GM21447 (cell line): ENCODE measurements at regions not wholly inside any gene's neighbourhood (a gene's known extent, or its start where the extent isn't known, plus 50 kb on each side); places are given as distances from the start of the nearest gene placed in this dataset.
"Not testable (repeated sequence)": the region's sequence is repeated elsewhere in the genome, so short reads cannot be mapped to it uniquely, and the experiment has no call there.

Source experiments
- ATAC-seq: cut with Tn5 transposase; IDR thresholded peaks from one replicate; pipeline ENCODE4 v1.9.1; 2021; ENCODE audit not compliant: unreplicated experiment

DNA sequence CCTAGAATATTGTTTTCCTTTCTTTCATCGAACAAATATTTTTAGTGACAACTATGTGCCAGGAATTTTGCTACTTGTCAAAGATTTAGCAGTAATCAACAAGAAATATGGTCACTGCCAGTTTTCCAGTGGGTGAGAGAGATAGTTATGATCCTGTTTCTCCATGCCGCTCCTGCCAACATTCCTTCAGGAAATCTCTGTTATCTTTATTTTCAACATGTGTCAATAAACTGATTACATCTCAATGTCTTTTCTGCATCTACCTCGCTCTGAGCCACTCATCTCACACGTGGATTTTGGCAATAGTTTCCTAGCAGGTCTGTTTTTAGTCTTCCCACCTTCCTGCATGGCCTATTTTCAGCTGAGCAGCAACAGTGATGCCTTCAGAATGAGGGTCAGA lies 650.0 kb upstream of the STXBP6 start:
- ATAC-seq = no peak

DNA sequence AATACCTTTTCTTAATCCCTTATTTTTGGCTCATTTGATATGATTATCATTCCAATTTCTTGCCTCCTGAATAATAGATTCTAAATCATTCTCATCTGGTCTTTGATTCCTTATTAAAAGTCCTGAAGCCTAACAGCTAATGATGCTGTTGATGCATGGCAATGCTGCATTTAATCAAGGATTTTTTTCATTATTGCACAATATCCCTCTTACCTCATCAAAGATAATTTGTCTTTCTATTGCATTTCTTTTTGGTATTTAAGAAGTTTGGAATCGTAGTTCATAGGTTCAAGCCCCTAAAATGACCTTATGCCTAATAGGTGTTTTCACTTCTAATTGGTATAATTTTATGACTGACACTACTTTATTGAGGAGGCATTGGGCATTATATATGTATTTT lies 648.2 kb upstream of the STXBP6 start:
- no peak for ATAC-seq

DNA sequence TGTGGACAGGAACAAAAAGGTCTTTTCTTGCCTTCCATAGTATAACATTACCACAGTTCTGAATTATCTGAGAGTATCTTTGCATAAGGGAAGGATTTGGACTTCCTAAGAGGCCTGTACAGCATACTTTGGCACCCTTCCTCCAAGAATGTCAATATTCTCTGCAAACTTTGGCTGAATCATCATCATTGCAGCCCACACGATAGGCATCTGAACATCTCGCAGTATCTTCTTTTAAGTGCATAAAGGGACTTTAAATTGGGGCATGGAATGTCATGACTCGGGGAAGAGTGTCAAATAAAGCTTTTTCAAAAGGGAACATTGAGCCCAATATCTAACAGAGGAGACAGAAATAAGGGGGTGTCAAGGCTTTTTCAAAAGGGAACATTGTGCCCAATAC lies 646.2 kb upstream of the STXBP6 start:
- no peak for ATAC-seq

DNA sequence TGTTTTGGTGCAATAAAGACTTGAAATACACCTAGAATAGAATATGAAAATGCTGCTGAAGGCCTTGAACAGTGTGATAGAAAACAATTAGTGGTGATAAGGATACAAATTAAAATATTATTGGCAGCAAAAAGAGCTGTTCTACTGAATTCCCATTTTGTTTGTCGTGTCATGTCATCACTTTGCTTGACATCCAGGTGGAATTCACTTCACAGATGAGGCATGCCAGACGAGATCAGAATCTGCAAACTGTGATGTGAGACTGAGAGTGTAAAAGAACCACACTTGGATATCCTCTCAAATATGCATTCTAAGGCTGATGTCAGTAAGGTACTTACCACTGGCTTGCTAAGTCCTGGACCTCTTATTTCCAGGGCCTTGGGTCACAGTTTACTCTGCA lies 635.1 kb upstream of the STXBP6 start:
- no peak for ATAC-seq

DNA sequence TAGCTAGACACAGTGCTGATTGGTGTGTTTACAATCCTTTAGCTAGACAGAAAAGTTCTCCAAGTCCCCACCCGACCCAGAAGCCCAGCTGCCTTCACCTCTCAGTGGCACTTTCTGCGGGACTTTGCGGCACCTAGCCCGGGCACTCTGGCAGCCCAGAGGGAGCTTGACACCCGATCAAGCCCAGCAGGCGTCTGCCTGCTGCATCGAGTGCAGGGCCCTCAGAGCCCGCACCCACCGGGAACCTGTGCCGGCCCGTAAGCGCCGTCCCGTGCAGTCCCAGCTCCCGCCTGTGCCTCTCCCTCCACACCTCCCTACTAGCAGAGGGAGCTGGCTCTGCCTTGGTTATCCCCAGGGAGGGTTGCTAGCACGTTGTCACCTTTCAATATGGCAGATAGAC lies 631.0 kb upstream of the STXBP6 start:
- ATAC-seq = no peak

DNA sequence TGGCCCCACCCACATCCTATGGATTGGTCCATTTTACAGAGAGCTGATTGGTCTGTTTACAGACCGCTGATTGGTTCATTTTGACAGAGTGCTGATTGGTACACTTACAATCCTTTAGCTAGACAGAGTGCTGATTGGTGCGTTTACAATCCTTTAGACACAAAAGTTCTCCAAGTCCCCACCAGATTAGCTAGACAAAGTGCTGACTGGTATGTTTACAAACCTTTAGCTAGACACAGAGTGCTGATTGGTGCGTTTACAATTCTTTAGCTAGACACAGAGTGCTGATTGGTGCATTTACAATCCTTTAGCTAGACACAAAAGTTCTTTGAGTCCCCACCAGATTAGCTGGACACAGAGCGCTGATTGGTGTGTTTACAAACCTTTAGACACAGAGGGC lies 630.6 kb upstream of the STXBP6 start:
- ATAC-seq = not testable (repeated sequence)

DNA sequence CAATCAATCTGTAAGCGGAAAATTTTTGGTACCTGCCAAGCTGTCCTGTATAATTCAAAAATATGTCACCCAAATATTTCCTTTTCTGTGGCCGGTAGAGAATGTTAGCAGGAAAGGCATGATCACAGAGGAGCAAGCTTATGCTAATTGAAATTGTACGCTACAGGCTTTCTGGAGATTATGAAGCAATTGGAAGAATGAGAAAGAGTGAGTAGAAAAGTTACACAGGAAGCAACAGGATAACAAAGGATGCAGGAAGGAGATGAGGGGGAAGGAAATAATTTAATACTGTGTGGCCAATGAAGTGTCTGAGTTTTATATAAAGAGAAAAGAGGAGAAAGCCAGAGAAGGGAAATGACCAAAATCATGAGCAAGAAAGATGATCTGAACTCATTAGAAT lies 627.2 kb upstream of the STXBP6 start:
- ATAC-seq = no peak

DNA sequence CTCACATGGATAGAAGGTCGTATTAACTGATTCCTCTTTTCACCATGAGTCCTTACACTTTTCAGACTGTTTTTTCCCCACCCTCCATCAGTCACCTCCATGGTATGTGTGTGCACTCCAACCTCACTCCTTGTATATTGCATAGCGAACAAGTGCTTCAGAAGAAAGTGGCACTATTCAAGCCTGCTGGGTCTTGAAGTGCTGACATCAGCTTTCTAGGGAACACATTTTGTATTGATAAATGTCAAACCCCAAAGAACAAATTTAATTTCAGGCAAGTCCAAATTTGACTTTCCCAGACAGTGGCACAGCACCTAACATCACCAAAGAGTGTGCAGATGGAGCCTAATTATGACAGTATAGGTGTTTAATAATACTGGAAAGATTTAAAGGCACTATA lies 617.4 kb upstream of the STXBP6 start:
- no peak for ATAC-seq

DNA sequence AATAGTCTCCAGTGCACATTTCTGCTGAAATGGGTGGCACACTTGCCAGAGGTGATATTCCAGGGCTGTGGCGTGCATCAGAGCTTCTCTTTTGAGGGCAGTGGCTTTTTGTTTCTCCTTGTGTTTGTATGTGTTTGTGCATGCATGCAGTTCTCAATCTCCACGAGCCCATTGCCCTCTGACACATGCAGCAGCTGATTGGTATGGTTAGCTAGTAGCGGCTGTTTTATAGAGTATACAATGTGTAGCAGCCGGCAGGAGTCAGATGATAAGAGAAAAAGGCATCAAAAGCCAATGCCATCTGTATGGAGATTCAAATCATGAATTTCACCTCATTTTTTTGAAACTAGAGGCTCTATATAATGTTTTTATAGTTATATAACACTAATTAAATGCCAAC lies 616.9 kb upstream of the STXBP6 start:
- no peak for ATAC-seq

DNA sequence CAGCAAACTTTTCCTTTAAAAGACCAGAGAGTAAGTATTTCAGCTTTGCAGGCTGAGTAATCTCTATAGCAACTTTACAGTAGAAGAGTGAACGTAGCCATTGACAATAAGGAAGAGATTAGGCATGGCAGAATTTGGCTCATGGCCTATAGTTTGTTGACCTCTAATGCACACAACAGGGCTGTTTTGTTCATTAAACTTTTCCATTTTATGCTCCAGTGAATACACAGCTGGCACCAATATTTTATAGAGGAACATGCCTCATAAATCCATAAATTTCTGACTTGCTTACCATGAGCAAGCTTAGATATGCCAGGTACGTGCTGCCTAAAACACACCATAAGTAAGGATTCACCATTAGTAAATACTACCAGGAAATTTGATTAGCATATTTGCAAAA lies 609.0 kb upstream of the STXBP6 start:
- no peak for ATAC-seq

DNA sequence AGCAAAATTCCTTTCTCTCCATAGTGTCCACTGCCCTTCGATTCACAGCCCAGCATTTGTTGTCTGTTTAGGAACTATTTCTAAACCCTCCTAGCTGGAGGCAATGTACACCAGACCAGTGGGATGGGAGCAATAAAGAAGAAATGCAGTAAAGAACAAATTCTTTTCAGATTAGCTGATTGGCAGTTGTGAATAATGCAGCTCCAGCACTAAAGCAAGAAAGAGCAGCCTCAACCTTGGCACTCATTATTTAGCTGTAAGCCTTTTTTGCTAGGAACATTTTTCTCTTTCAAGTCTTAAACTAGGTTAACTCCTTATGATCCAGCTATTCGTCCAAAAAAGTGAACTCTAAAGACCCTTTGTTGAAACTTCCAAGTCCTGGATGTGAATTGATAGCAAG lies 580.5 kb upstream of the STXBP6 start:
- ATAC-seq = no peak

DNA sequence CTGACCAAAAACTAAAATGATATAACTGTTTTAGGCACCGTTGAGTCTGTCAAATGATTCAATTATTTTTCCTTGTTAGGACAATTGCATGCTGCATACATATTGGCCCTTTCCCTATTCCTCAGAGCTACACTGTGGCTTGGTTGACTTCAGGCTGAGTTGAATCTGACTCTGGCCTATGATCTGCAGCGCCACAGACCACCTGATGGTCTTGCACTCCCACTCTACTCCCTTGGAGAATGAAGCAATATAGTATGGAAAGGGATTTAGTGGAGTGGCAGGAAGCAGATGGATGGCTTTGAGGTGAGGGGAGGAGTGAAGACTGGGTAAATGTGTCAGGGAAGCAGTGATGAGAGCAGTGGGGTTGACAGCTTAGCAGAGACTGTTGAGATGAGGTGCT lies 579.0 kb upstream of the STXBP6 start:
- no peak for ATAC-seq

DNA sequence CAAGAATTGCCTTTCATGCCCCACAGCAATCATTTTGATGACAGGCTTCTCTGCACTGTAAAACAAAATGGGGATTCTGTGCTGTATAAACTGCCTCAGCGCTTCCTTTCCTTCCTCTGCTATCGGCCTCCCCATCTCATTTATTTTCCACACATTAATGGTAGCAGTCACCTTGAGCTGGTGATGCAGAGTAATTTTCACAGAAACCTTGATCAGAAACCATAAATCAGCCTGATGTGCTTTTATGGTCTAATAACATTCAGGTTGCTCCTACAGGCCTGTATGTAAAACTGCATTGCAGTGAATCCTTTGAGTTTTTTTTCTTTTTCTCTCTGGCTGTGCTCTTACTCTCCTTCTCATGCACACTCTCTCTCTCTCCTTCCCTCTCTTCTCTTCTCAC lies 578.4 kb upstream of the STXBP6 start:
- no peak for ATAC-seq

DNA sequence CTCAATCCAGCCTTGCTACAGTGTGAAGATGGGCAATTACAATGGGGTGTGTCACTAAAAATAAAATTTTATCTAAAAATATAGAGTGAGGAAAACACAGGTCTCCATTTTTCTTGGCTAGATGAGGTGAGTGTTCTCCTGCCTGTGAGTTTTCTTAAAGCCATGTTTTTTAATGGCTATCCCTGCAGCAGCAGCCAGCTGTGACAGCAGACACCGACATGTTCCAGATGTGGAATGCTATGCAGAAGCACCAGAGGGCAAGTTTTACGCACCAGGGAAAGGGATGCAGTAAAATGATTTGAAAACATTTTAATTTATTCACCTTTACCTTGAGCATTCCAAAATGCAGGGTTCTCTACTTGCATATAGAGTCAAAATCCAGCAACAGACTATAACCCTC lies 577.0 kb upstream of the STXBP6 start:
- no peak for ATAC-seq

DNA sequence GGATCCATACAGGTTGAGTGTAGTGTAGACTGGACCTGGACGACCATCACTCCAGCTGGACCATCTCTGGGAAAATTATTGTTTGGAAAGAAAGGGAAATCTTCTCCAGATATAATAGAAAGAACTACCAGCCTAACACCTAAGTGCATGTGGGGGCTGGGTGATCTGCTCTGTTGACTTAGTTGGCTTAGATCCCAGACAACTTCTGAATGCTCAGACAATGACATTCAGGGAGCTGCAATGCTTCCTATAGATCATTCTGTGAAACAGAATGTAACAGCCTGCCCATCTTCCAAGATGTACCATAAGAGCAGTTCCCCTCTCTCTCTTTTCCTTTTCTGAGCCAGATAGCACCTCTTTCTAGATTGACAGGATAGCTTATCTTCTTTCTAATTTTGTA lies 572.8 kb upstream of the STXBP6 start:
- no peak for ATAC-seq

DNA sequence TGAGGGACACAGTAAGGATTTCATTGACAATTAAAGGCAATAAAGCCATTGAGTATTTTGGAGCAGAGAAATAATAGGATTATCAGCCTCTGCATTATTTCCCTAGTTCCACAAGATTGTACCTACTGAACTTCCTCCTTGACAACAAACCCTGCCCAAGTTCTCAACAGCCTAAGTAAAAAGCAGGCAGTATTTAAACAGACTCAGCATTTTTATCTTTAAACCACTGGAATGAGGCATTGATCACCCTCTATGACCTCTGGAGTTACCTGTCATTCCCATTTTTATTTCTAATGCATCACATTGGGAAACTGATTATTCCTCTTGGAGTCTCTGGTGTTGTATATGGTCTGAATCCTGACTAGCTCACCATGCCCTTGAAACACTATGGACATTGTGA lies 570.6 kb upstream of the STXBP6 start:
- ATAC-seq = no peak

DNA sequence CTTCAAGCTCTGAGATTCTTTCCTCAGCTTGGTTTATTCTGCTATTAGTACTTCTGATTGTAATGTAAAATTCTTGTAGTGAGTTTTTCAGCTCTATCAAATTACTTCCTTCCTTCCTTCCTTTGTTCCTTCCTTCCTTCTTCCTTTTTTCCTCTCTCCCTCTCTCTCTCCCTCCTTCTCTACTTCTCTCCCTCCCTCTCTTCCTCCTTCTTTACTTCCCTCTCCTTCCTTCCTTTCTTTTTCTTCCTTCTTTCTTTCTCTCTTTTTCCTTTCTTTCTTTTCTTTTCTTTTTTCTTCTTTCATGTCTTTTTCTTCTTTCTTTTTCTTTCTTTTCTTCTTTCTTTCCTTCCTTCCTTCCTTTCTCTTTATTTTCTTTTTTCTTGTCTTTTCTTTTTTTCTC lies 565.2 kb upstream of the STXBP6 start:
- no peak for ATAC-seq

DNA sequence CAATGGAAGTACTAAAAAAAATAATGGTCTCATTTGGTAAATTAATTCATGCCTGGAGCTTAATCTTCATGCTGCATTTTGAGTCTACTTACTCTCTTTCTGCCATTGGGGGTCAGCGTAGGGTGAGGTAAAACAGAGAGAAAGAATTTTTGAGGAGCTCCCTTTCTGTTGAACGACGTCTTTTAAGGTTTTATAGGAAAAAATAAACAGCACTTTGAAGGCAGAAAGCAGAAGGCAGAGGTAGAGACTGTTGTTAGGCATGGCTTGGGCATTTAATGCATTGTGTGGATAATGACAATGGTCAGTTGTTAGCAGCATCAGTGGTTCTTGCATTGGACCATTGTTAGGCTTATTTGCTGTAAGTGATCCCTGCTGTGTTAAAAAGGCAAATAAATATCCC lies 557.2 kb upstream of the STXBP6 start:
- no peak for ATAC-seq

DNA sequence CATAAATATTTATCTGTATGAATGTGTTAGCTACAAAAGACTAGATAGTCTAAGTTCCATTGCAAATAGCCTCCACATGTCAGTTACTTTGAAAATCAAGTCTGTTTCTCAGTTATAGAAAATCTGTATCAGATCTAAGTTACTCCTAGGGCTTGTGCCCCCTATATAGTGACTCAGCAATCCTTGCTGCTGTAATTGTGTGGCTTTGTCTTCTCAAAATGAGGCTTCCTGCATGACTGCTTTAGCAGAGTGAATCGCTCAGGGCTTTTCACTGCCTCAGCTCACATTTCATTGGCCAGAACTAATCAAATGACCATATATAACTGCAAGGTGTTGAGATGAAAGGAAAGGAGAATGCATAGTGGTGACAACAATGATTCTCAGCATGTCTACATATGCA lies 552.2 kb upstream of the STXBP6 start:
- ATAC-seq = no peak

DNA sequence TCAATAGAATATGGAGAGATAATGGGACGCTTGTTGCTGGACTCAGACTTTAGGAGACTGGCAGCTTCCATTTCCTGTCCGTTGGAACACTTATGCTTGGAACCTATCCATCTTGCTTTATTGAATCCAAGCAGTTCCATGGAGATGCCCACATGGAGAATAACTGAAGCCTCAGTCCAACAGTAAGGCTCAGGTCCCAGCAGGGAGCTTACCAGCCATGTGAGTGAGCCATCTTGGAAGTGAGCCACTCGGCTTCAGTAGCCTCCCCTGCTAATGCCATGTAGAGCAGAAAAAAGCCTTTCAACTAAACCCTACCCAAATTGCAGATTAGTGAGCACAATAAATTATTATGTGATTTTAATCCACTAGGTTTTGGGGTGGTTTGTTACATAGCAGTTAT lies 538.8 kb upstream of the STXBP6 start:
- ATAC-seq = no peak

DNA sequence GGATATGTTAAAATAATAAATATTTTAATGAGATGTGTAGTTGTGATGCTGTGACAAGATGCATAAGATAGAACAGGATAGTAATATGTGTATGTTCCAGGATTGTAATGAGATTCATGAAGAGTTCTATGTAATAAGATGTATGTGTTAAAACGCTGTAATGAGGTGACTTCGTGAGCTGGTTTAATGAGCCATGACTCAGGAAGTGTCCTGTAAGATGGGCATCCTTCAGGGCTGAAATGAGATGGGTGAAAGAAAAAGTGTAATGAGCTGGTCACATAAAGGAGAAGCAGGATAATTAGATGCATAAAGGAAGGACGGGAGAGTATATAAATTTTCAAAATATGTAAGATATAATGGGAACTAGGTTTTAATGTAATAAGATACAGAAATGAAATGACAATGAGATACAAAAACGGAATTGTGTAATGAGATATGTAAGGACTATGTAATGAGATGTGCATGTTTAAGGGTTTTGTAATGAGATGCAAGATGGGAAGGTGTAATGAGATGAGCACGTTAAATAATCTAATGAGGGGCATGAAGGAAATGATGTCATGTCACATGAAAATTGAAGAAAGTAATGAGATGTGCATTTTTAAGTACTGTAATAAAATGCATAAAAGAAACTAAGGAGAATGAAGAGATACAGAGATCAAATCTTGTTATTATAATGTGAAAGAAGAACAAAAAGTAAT lies 524.8 kb upstream of the STXBP6 start:
- no peak for ATAC-seq

DNA sequence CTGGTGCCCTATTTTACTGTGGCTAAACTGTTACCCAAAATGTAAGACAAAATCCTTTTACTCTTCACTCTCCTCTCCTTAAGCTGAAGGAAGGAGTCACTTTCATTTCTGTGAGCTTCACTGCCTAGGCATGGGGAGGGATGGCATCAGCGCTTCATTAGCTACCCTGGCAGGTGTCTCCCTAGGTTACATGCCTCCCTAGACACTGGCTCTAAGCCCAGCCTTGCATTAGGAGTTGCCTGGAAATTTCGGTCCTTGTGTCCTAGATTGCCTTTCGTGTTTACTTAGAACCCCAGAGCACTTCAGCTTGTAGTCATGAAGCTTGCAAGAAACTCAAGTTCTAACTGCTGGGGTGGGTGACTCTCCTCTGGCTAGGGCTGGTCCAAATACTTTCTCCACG lies 520.5 kb upstream of the STXBP6 start:
- no peak for ATAC-seq

DNA sequence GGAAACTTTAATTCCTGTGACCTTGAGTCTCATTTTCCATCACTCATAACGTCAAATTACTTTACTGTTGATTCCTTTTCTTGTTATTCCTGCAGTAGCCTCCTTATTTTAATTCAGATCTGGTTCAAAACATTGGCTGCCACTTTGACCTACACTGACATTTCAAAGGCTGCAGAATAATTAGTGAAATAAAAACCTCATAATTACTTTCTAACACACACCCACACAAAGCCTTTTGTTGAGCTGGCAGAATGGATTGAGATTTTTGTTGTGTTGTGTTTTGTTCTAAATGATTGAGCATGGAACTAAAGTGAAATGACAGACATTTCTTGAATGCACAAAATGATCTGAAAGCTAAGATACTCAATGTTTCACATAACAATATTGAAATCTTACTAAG lies 507.5 kb upstream of the STXBP6 start:
- no peak for ATAC-seq

DNA sequence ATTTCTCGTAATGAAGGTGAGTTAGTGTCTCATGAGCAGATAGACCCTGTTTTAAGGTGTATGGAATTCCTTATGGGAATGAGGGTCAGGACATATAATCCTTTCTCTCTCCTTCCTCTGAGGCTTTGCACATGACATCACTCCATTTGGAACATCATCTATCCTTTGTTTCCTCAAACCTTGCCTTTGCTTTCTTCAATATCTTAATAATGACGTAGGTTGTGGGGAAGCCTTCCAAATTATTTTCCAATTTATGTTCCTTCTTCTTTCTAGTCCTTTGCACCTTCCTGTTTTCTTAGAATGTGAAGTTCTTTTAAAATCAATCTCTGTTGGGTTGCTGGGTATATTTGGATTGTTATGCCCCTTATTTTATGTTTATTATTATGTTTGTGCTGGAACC lies 502.9 kb upstream of the STXBP6 start:
- no peak for ATAC-seq
